Fibroblast of skin of right biceps (primary cell): ENCODE measurements at regions not wholly inside any gene's neighbourhood (a gene's known extent, or its start where the extent isn't known, plus 50 kb on each side); places are given as distances from the start of the nearest gene placed in this dataset.
"Not testable (repeated sequence)": the region's sequence is repeated elsewhere in the genome, so short reads cannot be mapped to it uniquely, and the experiment has no call there.

Source experiments
- DNase-seq: peaks from one replicate; pipeline ENCODE4 v3.0.0-alpha.2; 2013

DNA sequence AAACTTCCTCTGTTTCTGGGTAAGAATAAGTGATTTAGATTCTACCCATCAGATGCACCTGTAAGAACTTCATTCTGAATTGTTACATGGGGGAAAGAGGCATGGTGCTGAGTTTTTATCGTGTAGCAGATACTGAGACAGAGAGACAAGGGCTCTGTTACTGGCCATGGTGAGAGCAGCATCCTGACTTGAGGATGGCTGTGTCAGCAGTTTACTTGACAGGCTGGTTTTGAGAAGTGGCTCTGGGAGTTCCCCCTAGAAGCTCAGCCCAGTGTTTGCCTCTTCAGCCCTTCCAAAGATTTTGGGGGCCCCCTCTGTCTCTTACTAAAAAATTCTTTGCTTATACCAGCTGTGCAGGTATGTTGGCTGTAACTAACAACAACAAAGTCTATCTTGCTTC, 510.5 kb downstream of the LRRC70 start:
- no peak for DNase-seq

DNA sequence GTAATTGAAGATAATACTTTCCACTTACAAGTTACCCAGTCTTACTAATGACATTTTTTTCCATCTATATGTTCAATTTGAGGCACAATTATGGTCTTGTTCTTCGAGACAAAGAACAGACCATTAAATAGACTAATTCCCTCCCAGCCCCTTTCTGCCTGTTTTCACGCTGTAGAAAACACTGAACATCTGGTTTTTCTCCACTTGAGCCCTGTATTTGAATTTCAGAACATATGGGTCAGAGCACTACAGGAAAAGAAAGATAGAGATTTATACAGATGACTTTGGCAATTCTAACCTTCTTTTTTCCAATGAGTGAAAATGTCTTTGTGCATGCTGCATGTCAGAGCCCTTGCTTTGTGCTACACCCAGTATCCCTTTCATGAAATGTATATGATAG, 506.9 kb downstream of the LRRC70 start:
- no peak for DNase-seq

DNA sequence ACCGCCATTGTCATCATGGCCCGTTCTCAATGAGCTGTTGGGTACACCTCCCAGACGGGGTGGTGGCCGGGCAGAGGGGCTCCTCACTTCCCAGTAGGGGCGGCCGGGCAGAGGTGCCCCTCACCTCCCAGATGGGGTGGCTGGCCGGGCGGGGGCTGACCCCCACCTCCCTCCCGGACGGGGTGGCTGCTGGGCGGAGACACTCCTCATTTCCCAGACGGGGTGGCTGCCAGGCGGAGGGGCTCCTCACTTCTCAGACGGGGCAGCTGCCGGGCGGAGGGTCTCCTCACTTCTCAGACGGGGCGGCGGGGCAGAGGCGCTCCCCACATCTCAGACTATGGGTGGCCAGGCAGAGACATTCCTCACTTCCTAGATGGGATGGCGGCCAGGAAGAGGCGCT, 505.1 kb downstream of the LRRC70 start:
- not testable (repeated sequence) for DNase-seq

DNA sequence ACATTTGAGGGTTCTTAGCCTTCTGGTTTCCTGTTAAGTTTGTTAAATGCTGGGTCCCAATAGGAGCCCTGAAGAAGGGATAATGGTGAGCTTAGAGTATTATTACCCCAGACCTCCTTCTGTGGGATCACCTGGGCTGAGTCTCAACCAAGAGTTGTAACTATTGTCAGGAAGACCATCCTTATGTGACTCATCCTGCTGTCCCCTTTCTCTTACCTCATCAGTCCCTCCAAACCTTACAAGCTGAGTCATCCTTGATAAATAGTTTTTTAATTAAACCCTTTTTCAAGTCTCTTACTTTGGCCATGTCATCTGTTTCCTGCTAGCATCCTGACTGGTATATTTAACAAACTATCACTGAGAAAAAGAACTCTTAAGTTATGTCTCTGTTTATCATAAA, 502.8 kb downstream of the LRRC70 start:
- no peak for DNase-seq

DNA sequence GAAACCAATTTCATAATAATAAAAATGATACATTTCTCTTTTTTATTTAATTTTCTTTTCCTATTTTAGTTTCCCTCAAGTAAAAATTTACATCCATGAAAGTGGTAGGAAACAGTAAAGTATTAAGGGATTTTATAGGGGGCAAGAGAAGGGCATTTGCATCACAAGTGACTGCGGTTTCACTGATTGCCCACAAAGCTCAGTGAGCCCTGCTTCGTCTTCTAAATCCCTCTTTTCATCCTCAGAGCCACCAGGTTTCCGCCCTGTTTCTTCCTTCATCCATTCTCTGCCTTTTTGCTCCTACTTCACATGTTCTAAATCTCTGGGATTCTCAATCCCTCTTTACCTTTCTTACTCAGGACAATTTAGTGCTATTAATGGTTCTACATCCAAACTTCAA, 491.4 kb downstream of the LRRC70 start:
- DNase-seq: no peak

DNA sequence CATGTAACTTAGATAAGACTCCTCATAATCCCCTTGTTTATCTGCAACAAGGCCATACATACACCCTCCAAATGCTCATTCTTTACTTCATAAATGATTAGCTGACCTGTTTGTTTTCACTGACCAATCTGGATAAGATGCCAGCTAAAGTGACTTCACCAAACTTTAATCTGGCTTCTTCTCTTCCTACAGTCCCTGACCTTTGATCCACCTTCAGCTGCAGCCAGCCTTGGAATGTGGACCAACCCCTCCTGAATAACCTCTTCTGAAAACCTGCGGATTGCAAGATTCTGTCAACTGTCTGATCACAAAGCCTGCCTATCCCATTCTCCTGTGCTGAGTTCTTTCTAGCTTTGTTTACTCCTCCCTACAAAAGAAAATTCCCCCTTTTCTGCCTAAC, 476.8 kb downstream of the LRRC70 start:
- no peak for DNase-seq

DNA sequence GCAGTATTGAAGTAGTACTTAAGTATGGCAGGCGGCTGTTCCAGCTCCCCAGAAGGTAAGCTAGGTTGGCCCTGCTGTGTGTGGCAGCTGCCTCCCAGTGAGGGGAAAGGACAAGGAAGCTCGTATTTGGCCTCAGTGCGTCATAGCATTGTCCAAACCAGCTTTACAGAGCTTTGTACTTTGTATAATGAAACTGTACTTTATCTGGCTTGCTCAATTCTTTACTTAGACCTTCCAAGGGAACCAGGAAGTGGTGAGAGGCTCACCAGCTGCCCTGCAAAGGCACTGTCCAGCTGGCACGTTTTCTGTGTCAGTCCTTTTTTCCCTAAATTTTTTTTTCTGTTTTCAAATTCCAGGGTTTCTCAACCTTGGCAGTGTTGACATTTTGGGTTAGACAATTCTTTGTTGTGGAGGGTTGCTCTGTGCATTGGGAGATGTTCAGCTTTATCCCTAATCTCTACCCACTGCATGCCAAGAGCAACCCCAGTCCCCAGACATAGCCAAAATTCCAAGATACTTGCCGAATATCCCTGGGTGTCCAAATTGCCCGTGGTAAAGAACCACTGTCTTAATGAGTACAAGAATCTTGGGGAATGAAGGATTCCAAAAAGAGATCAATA, 474.5 kb downstream of the LRRC70 start:
- DNase-seq: no peak

DNA sequence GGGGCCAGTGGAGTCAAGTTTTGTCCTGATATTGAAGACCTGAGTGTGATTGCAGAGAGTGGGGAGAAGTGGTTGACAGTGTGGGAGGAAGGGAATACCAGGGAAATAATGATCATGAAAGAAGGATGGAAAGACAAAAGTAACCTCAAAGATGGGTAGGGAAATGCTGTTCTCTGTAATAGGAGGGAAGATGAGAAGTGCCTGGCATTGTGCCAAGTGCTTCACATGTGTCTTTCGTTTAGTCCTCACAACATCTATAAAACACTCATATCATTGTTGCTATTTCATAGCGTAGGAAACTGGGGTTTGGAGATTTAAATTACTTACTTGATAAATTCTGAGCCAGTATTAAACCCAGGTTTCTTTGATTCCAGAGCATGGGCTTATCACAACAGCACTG, 472.3 kb downstream of the LRRC70 start:
- no peak for DNase-seq

DNA sequence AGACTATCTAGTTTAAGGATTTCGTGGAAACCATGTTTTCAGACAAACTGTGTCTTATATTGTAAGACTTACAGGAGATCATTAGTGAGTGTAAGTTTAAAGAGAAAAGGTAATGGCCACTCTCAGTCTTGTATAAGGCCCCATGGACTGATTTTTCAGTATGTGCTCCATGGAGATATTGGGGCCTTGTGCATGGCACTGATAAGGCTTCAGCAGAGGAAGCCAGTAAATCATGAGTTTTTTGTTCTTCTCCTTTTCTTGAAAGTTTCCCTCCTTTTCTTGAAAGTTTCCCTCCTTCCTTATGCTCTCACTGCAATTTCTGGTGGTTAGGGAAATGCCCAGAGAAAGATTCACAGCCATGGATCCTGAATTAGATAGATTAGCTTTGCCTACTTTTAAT, 471.3 kb downstream of the LRRC70 start:
- no peak for DNase-seq

DNA sequence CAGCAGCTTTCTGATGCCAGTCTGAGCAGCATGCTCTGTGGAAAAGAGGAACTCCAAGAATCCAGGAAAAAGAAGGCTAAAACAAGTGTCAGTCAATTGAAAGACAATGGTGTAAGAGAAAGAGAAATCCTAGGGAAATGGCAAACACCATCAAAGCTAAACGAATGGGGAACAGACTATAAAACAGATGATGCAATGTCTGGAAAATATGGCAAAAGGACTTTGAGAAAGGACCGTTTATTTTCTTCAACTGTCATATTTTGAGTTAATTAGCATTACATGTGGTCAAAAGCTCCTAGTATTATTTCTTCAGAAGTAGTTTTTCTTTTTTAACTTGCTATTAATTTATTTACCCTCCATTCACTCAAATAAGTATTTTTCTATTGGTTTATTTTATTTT, 465.2 kb downstream of the LRRC70 start:
- no peak for DNase-seq

DNA sequence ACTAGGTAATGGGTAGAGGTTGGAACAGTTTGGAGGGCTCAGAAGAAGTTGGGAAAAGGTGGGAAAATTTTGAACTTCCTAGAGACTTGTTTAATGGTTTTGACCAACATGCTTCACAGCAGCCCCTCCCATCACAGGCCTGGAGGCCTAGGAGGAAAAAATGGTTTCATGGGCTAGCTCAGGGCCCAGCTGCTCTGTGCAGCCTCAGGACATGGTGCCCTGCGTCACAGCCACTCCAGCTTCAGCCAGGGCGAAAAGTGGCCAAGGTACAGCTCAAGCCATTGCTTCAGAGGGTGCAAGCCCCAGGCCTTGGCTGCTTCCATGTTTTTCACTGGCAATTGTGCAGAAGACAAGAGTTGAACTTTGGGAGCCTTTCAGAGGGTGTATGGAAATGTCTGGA, 453.7 kb downstream of the LRRC70 start:
- no peak for DNase-seq

DNA sequence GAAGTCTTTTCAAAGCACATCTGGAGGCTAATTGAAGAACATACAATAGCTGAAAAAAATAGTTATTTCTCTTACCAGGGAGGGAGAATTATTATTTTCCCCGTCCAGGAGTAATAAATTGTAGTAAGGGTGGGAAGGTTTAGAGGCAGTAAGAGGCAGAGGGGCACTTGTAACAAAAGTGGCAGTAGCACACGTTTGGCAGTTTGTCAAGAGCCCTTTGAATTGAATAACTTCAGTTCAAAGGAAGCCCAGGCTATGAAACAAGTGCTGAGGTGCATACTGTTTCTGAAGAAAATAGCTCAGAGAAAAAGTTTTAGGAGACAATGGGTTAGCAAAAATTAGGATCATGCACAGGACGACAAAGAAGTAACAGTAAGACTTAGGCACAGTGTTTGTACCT, 451.3 kb downstream of the LRRC70 start:
- no peak for DNase-seq

DNA sequence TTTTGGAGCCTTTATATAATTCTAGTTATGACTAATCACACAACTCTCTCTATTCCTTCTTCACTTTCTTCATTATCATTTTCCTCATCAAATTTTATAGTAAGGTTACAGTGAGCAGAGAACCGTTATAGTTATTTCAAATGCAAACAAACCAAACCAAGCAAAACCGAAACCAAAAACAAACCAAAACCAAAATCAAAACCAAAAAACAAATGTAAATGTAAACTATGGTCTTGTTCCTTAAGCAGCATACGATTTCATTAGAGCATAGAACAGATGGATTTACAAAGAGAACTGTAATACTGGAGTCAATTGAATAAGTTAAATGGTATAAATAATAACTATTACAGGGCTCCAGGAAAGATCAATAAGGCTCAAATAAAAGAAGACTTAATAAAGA, 447.1 kb downstream of the LRRC70 start:
- no peak for DNase-seq

DNA sequence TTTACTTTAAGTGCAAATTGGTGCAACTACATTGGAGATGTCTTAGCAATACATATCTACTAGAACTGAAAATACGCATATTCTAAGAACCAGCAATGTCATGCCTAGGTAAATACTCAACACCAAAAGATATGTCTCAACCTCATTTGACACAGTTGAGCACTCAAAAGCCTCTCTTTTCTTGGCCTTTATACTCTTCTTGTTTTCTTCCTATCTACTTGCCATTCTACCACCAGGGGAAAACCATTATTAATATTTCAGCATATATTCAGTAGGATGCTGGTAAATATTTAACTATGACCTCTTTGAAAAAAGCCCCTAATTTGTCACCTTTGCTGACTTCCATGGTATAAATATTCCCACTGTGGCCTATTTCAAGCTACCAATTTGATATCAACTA, 443.8 kb downstream of the LRRC70 start:
- no peak for DNase-seq

DNA sequence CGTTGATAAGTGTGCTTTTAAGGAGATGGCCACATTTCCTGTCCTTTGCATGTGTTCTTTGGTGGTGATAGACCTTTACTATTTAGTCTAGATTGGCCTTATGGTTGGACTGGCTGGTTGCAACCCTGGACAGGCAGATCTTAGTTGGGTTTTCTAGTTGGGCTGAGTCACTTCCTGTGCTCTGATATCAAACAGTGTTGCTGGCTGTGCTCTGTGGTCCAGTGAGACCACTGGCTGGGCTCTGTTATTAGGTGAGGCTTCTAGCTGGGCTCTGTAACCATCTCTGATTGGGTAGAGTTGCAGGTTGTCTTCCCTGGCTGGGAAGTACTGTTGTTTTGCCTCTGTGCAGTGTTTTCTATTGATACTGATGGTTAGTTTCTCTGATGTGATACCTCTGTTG, 432.5 kb downstream of the LRRC70 start:
- no peak for DNase-seq

DNA sequence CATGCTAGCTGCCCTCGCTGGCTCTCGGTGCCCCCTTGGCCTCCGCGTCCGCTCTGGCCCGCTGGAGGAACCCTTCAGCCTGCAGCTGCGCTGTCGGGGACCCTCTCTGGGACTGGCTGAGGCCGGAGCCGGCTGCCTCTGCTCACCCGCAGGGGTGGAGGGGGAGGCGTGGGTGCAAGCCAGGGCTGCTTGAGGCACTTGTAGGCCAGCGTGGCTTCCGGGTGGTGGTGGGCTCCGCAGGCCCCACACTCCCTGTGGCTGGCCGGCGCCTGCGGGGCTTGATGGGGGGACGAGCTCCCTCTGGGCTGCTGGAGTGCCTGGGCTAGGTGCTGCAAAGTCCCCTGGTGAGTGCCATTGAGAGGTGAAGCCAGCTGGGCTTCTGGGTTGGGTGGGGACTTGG, 429.6 kb downstream of the LRRC70 start:
- DNase-seq: no peak

DNA sequence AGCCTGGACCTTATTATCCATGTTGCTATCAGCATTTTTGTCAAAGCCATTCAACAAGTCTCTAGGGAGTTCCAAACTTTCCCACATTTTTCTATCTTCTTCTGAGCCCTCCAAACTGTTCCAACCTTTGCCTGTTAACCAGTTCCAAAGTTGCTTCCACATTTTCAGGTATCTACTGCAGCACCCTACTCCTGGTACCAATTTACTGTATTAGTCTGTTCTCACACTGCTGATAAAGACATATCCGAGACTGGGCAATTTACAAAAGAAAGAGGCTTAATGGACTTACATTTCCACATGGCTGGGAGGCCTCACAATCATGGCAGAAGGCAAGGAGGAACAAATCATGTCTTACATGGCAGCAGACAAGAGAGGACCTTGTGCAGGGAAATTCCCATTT, 416.2 kb downstream of the LRRC70 start:
- DNase-seq: not testable (repeated sequence)

DNA sequence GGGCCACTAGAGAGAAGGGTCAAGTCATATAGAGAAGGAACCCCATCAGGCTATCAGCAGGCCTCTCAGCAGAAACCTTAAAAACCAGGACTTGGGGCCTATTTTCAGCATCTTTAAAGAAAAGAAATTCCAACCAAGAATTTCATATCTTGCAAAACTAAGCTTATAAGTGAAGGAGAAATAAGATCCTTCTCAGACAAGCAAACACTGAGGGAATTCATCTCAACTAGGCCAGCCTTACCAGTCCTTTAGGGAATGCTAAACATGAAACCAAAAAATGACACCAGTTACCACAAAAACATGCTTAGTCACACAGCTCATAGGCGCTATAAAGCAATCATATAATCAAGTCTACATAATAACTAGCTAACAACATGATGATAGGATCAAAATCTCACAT, 407.1 kb downstream of the LRRC70 start:
- no peak for DNase-seq

DNA sequence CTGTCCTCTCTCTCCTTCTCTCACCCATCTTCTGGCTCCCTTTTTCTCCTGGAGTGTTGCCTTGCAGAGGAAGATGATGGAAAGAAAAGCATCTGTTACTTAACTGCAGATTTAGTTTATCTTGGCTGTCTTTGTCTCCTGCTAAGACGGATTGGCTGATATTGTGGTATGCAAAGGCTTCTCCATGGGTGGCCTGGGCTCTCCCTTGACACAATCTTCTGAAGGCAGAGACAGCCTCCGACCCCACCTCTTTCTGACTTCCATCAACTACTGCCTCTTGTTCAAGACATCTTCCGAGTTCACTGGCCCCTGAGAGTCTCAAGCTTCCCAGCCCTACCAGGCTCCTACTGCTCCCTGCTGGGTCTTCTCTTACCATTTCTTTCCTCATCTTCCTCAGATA, 403.7 kb downstream of the LRRC70 start:
- no peak for DNase-seq

DNA sequence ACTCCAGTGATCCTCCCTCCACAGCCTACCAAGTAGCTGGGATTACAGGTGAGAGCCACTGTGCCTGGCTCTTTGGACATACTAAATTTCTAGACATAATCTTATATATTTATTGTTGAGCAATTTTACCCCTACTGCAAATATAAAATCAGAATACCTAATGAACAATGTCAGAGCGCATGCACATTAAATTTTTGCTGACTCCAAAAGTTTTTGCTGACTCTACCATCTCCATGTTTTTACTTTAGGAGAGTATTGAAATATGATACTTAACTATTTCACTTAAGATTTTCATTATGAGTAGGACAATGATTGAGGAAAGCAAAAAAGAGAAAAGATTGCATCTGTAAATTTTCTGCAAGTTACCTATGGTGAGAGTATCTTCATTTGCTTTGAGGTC, 402.3 kb downstream of the LRRC70 start:
- no peak for DNase-seq

DNA sequence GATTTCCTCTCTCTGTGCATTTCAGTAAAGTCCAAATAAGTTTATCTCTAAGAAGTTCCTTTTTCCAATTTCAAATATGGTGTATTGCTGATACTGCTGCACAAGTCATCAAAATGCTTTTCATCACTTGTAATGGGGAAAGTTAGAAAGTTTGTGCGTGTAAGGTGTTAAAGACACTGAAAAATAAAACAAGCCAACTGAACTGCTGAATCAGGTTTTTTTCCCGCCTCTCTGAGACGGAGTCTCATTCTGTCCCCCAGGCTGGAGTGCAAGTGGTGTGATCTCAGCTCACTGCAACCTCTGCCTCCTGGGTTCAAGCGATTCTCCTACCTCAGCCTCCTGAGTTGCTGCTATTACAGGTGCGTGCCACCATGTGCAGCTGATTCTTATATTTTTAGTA, 400.9 kb downstream of the LRRC70 start:
- DNase-seq: no peak

DNA sequence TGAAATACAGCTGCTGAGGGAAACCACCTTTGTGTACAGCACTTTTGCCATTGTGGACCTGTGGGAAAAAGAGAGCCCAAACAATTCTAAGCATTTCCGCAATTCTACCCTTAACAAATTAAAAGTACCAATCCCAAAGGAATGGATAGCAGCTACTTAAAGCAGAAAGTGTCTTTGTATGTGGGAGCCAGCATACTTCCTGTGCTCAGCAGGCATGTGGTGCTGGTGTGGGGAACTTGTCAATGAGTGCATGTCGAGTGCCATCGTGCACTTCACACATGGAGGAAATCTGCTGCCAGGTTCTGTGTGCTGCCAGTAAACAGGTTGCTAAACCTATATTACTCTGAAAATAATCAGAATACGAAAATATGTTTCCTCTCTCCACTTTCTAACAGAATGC, 399.0 kb downstream of the LRRC70 start:
- DNase-seq: no peak

DNA sequence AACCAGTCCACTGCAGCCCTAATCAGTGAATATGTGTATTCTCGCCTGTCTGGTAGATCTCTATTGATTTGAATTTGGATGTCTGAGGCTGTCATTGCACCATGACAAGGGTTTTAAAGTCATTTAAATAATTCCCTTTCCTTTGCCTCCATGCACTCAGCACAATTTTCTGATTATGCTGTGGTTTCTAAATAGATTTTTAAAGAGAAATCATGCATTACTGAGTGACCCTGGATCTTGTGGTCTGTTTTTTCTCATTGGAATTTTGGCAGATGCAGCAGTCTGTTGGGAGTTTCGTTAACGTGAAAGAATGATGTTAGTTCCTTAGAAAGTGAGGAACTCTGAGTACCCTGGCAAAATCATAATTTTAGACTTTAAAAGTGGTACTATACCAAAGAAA, 396.0 kb downstream of the LRRC70 start:
- no peak for DNase-seq

DNA sequence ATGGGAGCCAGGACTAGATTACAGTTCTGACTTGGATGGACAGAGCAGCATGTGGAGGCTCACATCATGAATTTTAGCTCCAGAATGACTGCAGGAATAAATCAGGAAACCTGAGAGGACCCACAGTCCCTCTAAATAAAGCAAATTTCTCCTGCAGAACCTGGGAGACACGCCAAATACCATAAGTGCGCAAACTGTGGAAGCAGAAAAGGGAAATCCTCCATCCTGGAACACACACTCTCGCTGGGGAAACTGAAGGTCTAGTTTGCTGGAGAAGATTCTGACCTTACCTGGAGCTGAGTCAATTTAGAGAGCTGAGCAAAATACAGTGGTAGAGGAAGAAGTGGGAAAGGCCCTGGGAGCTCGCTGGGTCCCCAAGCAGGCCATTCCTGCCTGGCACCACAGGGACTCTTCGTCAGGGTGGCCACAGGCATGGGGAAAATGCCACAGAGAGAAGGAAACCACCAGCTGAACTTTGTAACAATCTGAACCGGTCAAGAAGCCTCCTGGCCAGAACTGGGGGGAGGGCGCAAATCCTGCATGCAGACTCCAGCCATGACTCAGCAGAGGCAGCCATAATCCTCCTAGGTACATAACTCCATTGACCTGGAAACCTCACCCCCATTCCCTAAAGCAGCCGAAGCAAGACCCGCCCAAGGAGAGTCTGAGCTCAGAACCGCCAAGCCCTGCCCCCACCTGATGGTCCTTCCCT, 390.9 kb downstream of the LRRC70 start:
- DNase-seq: no peak

DNA sequence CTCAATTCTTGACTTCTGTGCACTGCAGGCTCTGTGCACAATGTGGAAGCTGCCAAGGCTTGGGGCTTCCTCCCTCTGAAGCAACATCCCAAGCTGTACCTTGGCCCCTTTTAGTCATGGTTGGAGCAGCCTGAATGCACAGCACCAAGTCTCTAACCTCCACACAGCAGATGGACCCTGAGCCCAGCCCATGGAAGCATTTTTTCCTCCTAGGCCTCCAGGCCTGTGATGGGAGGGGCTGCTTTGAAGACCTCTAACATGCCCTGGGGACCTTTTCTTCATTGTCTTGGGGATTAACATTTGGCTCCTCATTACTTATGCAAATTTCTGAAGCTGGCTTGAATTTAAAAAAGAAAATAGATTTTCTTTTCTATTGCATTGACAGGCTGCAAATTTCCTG, 385.8 kb downstream of the LRRC70 start:
- no peak for DNase-seq
